ENCODE measurements at regions not wholly inside any gene's neighbourhood (a gene's known extent, or its start where the extent isn't known, plus 50 kb on each side); places are given as distances from the start of the nearest gene placed in this dataset.

GRCh38 chr9:80213613-80214012 is 641.8 kb downstream of the TLE4 start:
- TF ChIP-seq CTCF (conservative IDR thresholded peaks at IDR 0.05) (no peak), ZFX (IDR thresholded peaks at IDR 0.05) (no peak)

Data from C4-2B (cell line).